DOHH2 (cell line): ENCODE measurements at regions not wholly inside any gene's neighbourhood (a gene's known extent, or its start where the extent isn't known, plus 50 kb on each side); places are given as distances from the start of the nearest gene placed in this dataset.

Experiments used
- EZH2phosphoT487 ChIP-seq: fragments of 200-600 bp; sonication (generic); IDR thresholded peaks from 2 replicates; pipeline ENCODE4 v1.6.1; 2017; ENCODE audit warnings: borderline replicate concordance, mild to moderate bottlenecking, antibody characterized with exemption, low read length, moderate library complexity, mixed read lengths
- TF ChIP-seq, protein P1 (sequence below): fragments of 200-600 bp; sonication (generic); IDR thresholded peaks from one replicate; pipeline ENCODE4 v1.5.1; 2014; ENCODE audit warnings: antibody characterized with exemption, mild to moderate bottlenecking, low read depth, low read length; ENCODE audit not compliant: poor library complexity, severe bottlenecking

DNA sequence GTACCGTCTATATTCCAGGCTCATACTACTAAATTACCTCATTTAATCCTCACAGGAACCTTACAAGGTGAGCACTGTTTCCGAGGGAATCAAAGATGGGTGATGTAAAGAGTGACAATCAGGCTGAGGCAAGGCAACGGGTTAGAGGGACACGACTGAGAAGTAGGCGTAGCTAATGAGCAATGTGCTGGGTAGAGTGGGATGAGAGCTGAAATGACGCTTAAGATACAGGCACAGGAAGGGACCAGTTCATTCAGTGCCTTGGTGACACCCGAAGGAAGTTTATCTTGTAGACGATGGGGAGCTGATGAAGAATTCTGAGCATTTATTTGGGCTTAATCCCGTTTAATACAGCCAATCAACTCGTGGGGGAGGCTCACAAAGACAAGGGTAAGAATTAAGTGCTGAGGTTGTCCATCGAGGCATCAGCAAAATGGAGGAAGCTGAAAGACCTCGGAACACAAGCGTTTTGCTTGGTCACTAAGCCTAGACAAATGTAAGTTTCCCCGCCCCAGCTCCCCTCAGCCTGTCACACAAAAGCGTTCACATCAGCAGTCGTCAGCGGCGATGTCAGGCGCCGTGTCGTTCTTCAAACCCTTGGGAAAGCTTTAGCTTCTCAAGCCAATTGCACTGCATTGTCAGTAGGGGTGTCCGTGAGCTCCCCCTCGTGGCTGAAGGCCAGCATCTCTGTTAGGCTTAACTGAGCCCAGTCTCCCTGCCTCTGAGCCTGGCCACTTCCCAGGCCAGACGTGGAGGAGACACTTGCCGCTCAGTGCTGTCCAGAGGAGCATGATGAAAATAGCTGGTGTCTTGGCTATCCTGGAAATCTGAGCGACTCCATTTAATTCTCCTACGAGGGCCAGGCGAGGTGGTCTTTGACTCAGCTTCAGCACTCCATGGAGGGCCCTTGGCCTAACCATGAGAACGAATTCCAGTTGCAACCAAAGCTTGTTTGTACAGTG lies 288.5 kb upstream of the G2E3 start:
- TF ChIP-seq, protein P1, sequence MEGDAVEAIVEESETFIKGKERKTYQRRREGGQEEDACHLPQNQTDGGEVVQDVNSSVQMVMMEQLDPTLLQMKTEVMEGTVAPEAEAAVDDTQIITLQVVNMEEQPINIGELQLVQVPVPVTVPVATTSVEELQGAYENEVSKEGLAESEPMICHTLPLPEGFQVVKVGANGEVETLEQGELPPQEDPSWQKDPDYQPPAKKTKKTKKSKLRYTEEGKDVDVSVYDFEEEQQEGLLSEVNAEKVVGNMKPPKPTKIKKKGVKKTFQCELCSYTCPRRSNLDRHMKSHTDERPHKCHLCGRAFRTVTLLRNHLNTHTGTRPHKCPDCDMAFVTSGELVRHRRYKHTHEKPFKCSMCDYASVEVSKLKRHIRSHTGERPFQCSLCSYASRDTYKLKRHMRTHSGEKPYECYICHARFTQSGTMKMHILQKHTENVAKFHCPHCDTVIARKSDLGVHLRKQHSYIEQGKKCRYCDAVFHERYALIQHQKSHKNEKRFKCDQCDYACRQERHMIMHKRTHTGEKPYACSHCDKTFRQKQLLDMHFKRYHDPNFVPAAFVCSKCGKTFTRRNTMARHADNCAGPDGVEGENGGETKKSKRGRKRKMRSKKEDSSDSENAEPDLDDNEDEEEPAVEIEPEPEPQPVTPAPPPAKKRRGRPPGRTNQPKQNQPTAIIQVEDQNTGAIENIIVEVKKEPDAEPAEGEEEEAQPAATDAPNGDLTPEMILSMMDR = peak; percentile 89
- TF ChIP-seq EZH2phosphoT487 = no peak
